Pancreas (tissue), 10 donors: ENCODE measurements at regions not wholly inside any gene's neighbourhood (a gene's known extent, or its start where the extent isn't known, plus 50 kb on each side); places are given as distances from the start of the nearest gene placed in this dataset.

Experiments
- ATAC-seq, 4 donors: fragments of 200-7000 bp; cut with Tn5 transposase; one replicate each; pipeline versions ENCODE4 v1.8.0 to v1.9.1; 2020; ENCODE audit warnings: mild to moderate bottlenecking in 4 of 4, moderate library complexity in 4 of 4
- DNase-seq, 6 donors: peaks; one replicate each; pipeline ENCODE4 v3.0.0-alpha.2; 2020
- FAIRE-seq: peaks from 2 replicates; lab custom pipeline; 2012; peaks lifted over from hg19 to GRCh38; lab: Jason Lieb, UNC
- H3K27ac ChIP-seq, 4 donors: fragments of 200-600 bp; sonication (generic); 1 replicate in 3 of 4; 2 replicates in 1 of 4; pipeline versions ENCODE4 v1.5.0 to v1.8.0; 2020
- H3K27me3 ChIP-seq, 4 donors: fragments of 200-600 bp; one replicate each; pipeline ENCODE4 v1.8.0; 2021
- H3K36me3 ChIP-seq, 3 donors: fragments of 200-600 bp; sonication (generic) in 1 of 3; one replicate each; pipeline versions ENCODE4 v1.5.0 to v1.8.0; 2020 to 2021
- H3K4me1 ChIP-seq, 3 donors: fragments of 200-600 bp; one replicate each; pipeline ENCODE4 v1.8.0; 2021
- H3K4me3 ChIP-seq, 4 donors: fragments of 200-600 bp; sonication (generic) in 2 of 4; one replicate each; pipeline versions ENCODE4 v1.5.0 to v1.8.0; 2020 to 2021
- H3K9me3 ChIP-seq, 4 donors: fragments of 200-600 bp; one replicate each; pipeline ENCODE4 v1.8.0; 2021
- CTCF ChIP-seq, 4 donors: fragments of 200-600 bp; sonication (generic) in 3 of 4; IDR thresholded peaks; one replicate each; pipeline versions ENCODE4 v1.5.0 to v1.8.0; 2021; ENCODE audit warnings: antibody characterized with exemption in 4 of 4
- WGBS, 2 donors: extraction: QIAGEN DNeasy Blood & Tissue Kit; methylation state at CpG; one replicate each; pipeline ENCODE4 v1.1.7; 2013; 5-methylcytosine and 5-hydroxymethylcytosine counted together
- intact Hi-C, 3 donors: fragments of 100-400 bp; cut with DNase I; formaldehyde crosslinking; loops; one replicate each; pipeline versions ENCODE4 v1.11.1 to v1.14.2; 2022
- donor health status: healthy with polysubstance abuse.
- donor health status: DM: no; HTN: no; CAD: no; lungs with moderate emphysema.
- donor health status: DM: no; HTN: no; CAD: no.
- donor health status: control.
- donor health status: control.
- donor health status: Bipolar disorder and iron deficiency.
- donor health status: DM: yes; HTN: yes; CAD: no.
- donor health status: DM: no; HTN: no; CAD: no.
- donor health status: DM: no; HTN: no; CAD: no.
- donor health status: DM: yes; HTN: yes; CAD: no.

GRCh38 chr5:8505196-8505595 is 636.2 kb downstream of the MTRR start:
- DNase-seq = no peak
- no peak for FAIRE-seq
- Histone ChIP-seq H3K4me3 (no peak overlapping the region), H3K4me1 (no peaks in the 10 kb centered on the region), H3K27ac (no peak overlapping the region), H3K27me3 (no peaks in the 10 kb centered on the region), H3K36me3 (no peaks in the 10 kb centered on the region), H3K9me3 (no peaks in the 10 kb centered on the region)
- 74 to 75% methylated on average over 4 of the region's 4 CpGs for WGBS, 2 donors
- intact Hi-C loops = no loop called here
- TF ChIP-seq CTCF (IDR thresholded peaks at IDR 0.05) = no peak
- no peak for ATAC-seq

GRCh38 chr5:8508231-8508630 is 639.3 kb downstream of the MTRR start:
- intact Hi-C loops = no loop called here
- H3K4me3 ChIP-seq = no peak overlapping the region
- H3K4me1 ChIP-seq = no peaks in the 10 kb centered on the region
- no peak for FAIRE-seq
- H3K36me3 ChIP-seq = no peaks in the 10 kb centered on the region
- DNase-seq = no peak
- no peaks in the 10 kb centered on the region for H3K27me3 ChIP-seq
- TF ChIP-seq CTCF (IDR thresholded peaks at IDR 0.05) = no peak
- H3K27ac ChIP-seq = no peak overlapping the region
- H3K9me3 ChIP-seq = no peaks in the 10 kb centered on the region
- no peak for ATAC-seq

- Histone ChIP-seq H3K4me3 (no peak overlapping the region), H3K27ac (no peak overlapping the region), H3K4me1 (no peaks in the 10 kb centered on the region), H3K27me3 (no peaks in the 10 kb centered on the region), H3K36me3 (no peaks in the 10 kb centered on the region), H3K9me3 (no peaks in the 10 kb centered on the region)
- intact Hi-C loops = no loop called here
- FAIRE-seq = no peak
- DNase-seq = no peak
- no peak for ATAC-seq
- no peak for TF ChIP-seq CTCF (IDR thresholded peaks at IDR 0.05)
- 64 to 79% methylated on average over 4 of the region's 4 CpGs for WGBS, 2 donors
These were observed 647.4 kb downstream of the MTRR start for GRCh38 chr5:8516356-8516755.

GRCh38 chr5:8517456-8517855 is 648.5 kb downstream of the MTRR start:
- no peak for ATAC-seq
- DNase-seq = no peak
- 51 to 61% methylated on average over 6 of the region's 6 CpGs for WGBS, 2 donors
- no peaks in the 10 kb centered on the region for H3K36me3 ChIP-seq
- H3K9me3 ChIP-seq = no peaks in the 10 kb centered on the region
- H3K27ac ChIP-seq = no peak overlapping the region
- TF ChIP-seq CTCF (IDR thresholded peaks at IDR 0.05) = no peak
- no peak for FAIRE-seq
- intact Hi-C loops = no loop called here
- H3K4me1 ChIP-seq = no peaks in the 10 kb centered on the region
- no peak overlapping the region for H3K4me3 ChIP-seq
- H3K27me3 ChIP-seq = no peaks in the 10 kb centered on the region

GRCh38 chr5:8520917-8521316 is 652.0 kb downstream of the MTRR start:
- no peak for DNase-seq
- intact Hi-C loops = no loop called here
- 68 to 73% methylated on average over 3 of the region's 3 CpGs for WGBS, 2 donors
- H3K36me3 ChIP-seq = no peaks in the 10 kb centered on the region
- no peak overlapping the region for H3K4me3 ChIP-seq
- H3K4me1 ChIP-seq = no peaks in the 10 kb centered on the region
- no peaks in the 10 kb centered on the region for H3K27me3 ChIP-seq
- ATAC-seq = no peak
- H3K9me3 ChIP-seq = no peaks in the 10 kb centered on the region
- no peak overlapping the region for H3K27ac ChIP-seq
- TF ChIP-seq CTCF (IDR thresholded peaks at IDR 0.05) = no peak
- no peak for FAIRE-seq
